T-helper 9 cell (primary cell): ENCODE measurements at regions not wholly inside any gene's neighbourhood (a gene's known extent, or its start where the extent isn't known, plus 50 kb on each side); places are given as distances from the start of the nearest gene placed in this dataset.
"Not testable (repeated sequence)": the region's sequence is repeated elsewhere in the genome, so short reads cannot be mapped to it uniquely, and the experiment has no call there.

Experiments
- DNase-seq: peaks from one replicate; pipeline ENCODE4 v3.0.0-alpha.2; 2020

GRCh38 chr4:189204616-189205015 is 736.1 kb upstream of the FRG1 start:
- DNase-seq = no peak

- no peak for DNase-seq
These were observed 733.7 kb upstream of the FRG1 start for GRCh38 chr4:189206953-189207352.

GRCh38 chr4:189207872-189208271 is 732.8 kb upstream of the FRG1 start:
- no peak for DNase-seq

GRCh38 chr4:189215574-189215973 is 725.1 kb upstream of the FRG1 start:
- no peak for DNase-seq

- no peak for DNase-seq
These were observed 719.0 kb upstream of the FRG1 start for GRCh38 chr4:189221691-189222090.

GRCh38 chr4:189228726-189229125 is 711.9 kb upstream of the FRG1 start:
- DNase-seq = no peak

GRCh38 chr4:189232274-189232673 is 708.4 kb upstream of the FRG1 start:
- no peak for DNase-seq

- DNase-seq = not testable (repeated sequence)
These were observed 706.9 kb upstream of the FRG1 start for GRCh38 chr4:189233754-189234153.

- not testable (repeated sequence) for DNase-seq
These were observed 705.7 kb upstream of the FRG1 start for GRCh38 chr4:189234948-189235347.

GRCh38 chr4:189235599-189235998 is 705.1 kb upstream of the FRG1 start:
- DNase-seq = no peak

GRCh38 chr4:189236321-189236720 is 704.4 kb upstream of the FRG1 start:
- not testable (repeated sequence) for DNase-seq

GRCh38 chr4:189237340-189237739 is 703.3 kb upstream of the FRG1 start:
- DNase-seq = no peak

- DNase-seq = no peak
These were observed 685.0 kb upstream of the FRG1 start for GRCh38 chr4:189255636-189256035.

- DNase-seq = no peak
These were observed 679.2 kb upstream of the FRG1 start for GRCh38 chr4:189261475-189261874.

GRCh38 chr4:189265515-189265914 is 675.2 kb upstream of the FRG1 start:
- no peak for DNase-seq

- DNase-seq = no peak
These were observed 673.2 kb upstream of the FRG1 start for GRCh38 chr4:189267312-189267965.

- no peak for DNase-seq
These were observed 662.0 kb upstream of the FRG1 start for GRCh38 chr4:189278597-189279165.

- DNase-seq = no peak
These were observed 661.5 kb upstream of the FRG1 start for GRCh38 chr4:189279188-189279587.

- no peak for DNase-seq
These were observed 655.3 kb upstream of the FRG1 start for GRCh38 chr4:189285377-189285776.

GRCh38 chr4:189291939-189292338 is 648.7 kb upstream of the FRG1 start:
- no peak for DNase-seq

- DNase-seq = no peak
These were observed 647.2 kb upstream of the FRG1 start for GRCh38 chr4:189293459-189293858.

GRCh38 chr4:189294574-189294973 is 646.1 kb upstream of the FRG1 start:
- no peak for DNase-seq

- no peak for DNase-seq
These were observed 641.0 kb upstream of the FRG1 start for GRCh38 chr4:189299706-189300105.

- DNase-seq = no peak
These were observed 639.0 kb upstream of the FRG1 start for GRCh38 chr4:189301692-189302091.

GRCh38 chr4:189302719-189303118 is 638.0 kb upstream of the FRG1 start:
- DNase-seq = no peak
